ENCODE measurements at regions not wholly inside any gene's neighbourhood (a gene's known extent, or its start where the extent isn't known, plus 50 kb on each side); places are given as distances from the start of the nearest gene placed in this dataset.

DNA sequence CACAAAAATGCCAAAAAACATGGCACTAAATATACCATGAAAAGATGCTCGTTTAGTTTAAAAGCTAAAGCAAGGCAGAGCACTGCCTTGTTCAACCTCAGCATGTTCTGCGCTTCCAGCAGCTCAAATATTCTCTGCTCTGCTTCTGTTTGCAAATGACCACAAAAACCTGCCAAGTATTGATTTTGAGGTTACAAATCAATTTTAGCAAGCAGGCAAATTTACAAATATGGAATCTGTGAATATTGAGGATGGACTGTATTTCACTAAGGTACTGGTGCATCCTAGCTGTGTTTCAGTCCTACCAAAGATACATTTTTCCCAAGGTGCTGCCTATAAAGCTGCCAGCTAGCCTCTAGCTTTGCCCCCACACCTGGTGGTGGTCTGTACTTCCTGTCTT is 449.9 kb downstream of the PREX1 start:
- TF ChIP-seq, protein P1, sequence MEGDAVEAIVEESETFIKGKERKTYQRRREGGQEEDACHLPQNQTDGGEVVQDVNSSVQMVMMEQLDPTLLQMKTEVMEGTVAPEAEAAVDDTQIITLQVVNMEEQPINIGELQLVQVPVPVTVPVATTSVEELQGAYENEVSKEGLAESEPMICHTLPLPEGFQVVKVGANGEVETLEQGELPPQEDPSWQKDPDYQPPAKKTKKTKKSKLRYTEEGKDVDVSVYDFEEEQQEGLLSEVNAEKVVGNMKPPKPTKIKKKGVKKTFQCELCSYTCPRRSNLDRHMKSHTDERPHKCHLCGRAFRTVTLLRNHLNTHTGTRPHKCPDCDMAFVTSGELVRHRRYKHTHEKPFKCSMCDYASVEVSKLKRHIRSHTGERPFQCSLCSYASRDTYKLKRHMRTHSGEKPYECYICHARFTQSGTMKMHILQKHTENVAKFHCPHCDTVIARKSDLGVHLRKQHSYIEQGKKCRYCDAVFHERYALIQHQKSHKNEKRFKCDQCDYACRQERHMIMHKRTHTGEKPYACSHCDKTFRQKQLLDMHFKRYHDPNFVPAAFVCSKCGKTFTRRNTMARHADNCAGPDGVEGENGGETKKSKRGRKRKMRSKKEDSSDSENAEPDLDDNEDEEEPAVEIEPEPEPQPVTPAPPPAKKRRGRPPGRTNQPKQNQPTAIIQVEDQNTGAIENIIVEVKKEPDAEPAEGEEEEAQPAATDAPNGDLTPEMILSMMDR (conservative IDR thresholded peaks at IDR 0.05) = no peak
- no peak for TF ChIP-seq EZH2 (IDR thresholded peaks at IDR 0.05; ENCODE audit: low read depth)
